ENCODE measurements at regions not wholly inside any gene's neighbourhood (a gene's known extent, or its start where the extent isn't known, plus 50 kb on each side); places are given as distances from the start of the nearest gene placed in this dataset.

DNA sequence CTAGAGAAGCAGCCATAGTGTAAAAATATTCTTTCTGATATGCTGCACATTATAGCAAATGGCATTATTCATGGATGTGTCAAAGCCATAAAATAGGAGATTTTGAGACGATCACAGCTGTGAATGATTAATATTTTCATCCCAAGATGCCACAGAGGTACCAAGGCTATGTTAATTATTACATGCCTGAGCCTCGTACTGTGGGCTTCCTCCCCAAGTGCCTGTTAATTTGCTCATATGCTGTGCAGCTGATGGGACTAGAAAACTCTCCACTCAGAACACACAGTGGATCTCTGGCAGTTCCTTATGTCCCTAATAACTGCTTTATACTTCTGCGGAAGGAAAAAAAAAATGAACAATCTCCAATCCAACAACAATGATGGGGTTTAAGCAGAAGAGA is 184.9 kb upstream of the TSHZ2 start:
- peaks cover 6% of the 10 kb centered on the region for H3K4me1 Mint-ChIP-seq (ENCODE audit: low read depth)
- no peak for DNase-seq
- no peaks in the 10 kb centered on the region for H3K9me3 Mint-ChIP-seq
- H3K27ac Mint-ChIP-seq, result no peak overlapping the region
- peaks cover 2% of the 10 kb centered on the region for H3K27me3 Mint-ChIP-seq (ENCODE audit: low read depth)
- intact Hi-C loops (cut with micrococcal nuclease), result no loop called here
- CTCF ChIA-PET, result no interaction called here
- no peak overlapping the region for H3K4me3 Mint-ChIP-seq
- H3K36me3 Mint-ChIP-seq (ENCODE audit: low read depth), result no peaks in the 10 kb centered on the region

DNA sequence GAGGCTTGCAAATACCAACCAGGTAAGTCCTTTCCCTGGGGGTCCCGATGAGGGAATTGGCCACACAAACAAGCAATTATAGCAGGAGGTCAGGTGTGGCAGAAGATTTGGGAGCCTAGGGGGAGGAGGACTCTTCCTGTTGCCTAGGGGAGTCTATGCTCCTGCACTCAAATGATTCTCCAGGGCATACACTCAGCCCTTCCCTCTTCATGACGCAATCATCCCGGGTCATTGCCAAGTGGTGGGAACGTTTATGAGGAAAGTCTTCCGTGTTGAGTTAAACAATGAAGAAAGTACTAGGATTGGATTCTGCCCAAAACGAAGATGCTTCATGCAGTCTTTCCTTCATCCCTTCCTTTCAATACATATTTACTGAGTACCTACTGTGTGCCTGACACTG is 186.5 kb upstream of the TSHZ2 start:
- no peak for DNase-seq
- intact Hi-C loops (cut with micrococcal nuclease), result no loop called here
- peaks cover 6% of the 10 kb centered on the region for H3K4me1 Mint-ChIP-seq (ENCODE audit: low read depth)
- CTCF ChIA-PET, result no interaction called here
- H3K27me3 Mint-ChIP-seq (ENCODE audit: low read depth), result peaks cover 2% of the 10 kb centered on the region
- H3K4me3 Mint-ChIP-seq, result no peak overlapping the region
- H3K36me3 Mint-ChIP-seq (ENCODE audit: low read depth), result no peaks in the 10 kb centered on the region
- no peak overlapping the region for H3K27ac Mint-ChIP-seq
- H3K9me3 Mint-ChIP-seq, result no peaks in the 10 kb centered on the region

DNA sequence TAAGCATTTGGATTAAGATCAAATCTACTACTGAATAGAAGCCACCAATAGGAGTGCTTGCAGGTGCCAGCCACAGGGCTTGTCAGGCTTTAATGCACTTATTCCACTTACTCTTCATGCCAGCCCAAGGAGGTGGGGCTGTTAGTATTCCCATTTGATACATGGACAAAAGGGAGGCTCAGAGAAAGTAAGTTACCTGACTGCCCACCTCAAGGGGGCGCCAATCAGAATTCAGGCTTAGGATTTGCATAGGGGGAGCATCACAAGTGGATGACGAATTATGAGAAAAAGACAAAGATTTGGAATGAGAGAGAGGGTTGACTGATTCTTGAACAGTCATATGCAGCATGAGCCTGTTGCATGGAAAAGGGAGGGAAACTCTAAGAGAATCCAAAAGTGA is 188.4 kb upstream of the TSHZ2 start:
- peaks cover 6% of the 10 kb centered on the region for H3K4me1 Mint-ChIP-seq (ENCODE audit: low read depth)

DNA sequence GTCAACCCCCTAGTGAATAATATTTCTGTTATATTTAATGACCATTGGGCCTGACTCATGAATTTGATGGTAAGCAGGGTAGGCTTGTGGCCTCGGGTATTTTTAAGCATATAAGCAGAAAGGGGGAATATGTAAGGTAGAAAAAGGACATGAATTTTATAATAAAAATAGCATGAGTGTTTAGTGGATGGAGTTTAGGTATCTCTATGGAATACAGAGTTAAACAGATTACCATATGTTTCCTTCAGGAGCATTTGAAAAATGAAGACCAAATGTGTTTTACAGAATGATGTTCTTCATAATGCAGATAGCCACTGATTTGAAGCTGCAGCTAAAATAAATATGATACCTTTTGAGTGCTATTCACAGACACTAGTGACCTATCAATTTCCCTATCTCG is 191.7 kb upstream of the TSHZ2 start:
- H3K27ac Mint-ChIP-seq, result no peak overlapping the region
- no peak for DNase-seq
- H3K9me3 Mint-ChIP-seq, result no peaks in the 10 kb centered on the region
- no peaks in the 10 kb centered on the region for H3K36me3 Mint-ChIP-seq (ENCODE audit: low read depth)
- intact Hi-C loops (cut with micrococcal nuclease), result no loop called here
- no peak overlapping the region for H3K4me3 Mint-ChIP-seq
- peaks cover 6% of the 10 kb centered on the region for H3K4me1 Mint-ChIP-seq (ENCODE audit: low read depth)
- H3K27me3 Mint-ChIP-seq (ENCODE audit: low read depth), result no peaks in the 10 kb centered on the region
- CTCF ChIA-PET, result no interaction called here

More for the DNA sequence above, 188.4 kb upstream of the TSHZ2 start:
- CTCF ChIA-PET, result no interaction called here
- Mint-ChIP-seq H3K4me3 (no peak overlapping the region), H3K27ac (no peak overlapping the region), H3K27me3 (ENCODE audit: low read depth) (peaks cover 2% of the 10 kb centered on the region), H3K36me3 (ENCODE audit: low read depth) (no peaks in the 10 kb centered on the region), H3K9me3 (no peaks in the 10 kb centered on the region)
- intact Hi-C loops (cut with micrococcal nuclease), result no loop called here
- peak; percentile 52 for DNase-seq

DNA sequence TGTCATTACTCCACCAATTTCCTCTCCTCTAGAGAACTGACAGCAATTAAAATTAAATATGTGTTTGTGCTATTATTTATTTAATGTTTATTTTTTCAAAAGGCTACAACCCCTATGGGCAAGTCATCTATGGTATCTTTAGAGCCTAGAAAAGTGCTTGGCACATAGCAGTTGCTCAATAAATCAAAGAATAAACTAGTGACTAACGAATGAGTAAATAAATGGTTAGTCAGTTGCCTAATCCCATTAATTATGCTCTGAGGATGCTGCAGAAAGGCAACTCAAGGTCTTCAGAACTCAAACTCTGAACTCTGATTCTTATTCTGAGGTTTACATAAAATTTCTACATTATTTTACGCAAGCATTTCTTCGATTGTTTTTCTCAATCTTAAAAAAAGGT is 193.0 kb upstream of the TSHZ2 start:
- H3K27ac Mint-ChIP-seq, result no peak overlapping the region
- no peak overlapping the region for H3K4me3 Mint-ChIP-seq
- no peaks in the 10 kb centered on the region for H3K9me3 Mint-ChIP-seq
- no peak for DNase-seq
- H3K27me3 Mint-ChIP-seq (ENCODE audit: low read depth), result no peaks in the 10 kb centered on the region
- peaks cover 6% of the 10 kb centered on the region for H3K4me1 Mint-ChIP-seq (ENCODE audit: low read depth)
- no peaks in the 10 kb centered on the region for H3K36me3 Mint-ChIP-seq (ENCODE audit: low read depth)
- intact Hi-C loops (cut with micrococcal nuclease), result no loop called here
- CTCF ChIA-PET, result no interaction called here

DNA sequence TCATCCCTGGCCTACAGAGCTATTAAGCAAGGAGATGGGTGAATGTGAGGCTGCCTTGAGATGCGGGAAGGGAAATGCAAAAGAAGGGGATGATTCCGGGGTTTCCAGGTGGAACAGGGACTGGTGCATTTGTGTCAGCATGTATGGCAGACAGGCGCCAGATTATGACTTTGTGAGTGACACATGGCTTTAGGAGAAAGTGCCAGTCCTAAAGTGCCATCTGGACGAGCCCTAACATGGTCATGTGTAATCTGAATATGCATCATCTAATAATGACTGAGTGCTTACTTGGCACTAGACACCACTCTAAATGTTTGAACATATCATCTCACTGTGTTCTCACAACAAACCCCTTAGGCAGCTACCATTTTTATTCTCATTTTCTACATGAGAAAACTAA is 195.0 kb upstream of the TSHZ2 start:
- Mint-ChIP-seq H3K4me1 (ENCODE audit: low read depth) (no peaks in the 10 kb centered on the region), H3K4me3 (no peak overlapping the region), H3K9me3 (no peaks in the 10 kb centered on the region), H3K27me3 (ENCODE audit: low read depth) (no peaks in the 10 kb centered on the region), H3K27ac (no peak overlapping the region), H3K36me3 (ENCODE audit: low read depth) (no peaks in the 10 kb centered on the region)
- no peak for DNase-seq
- intact Hi-C loops (cut with micrococcal nuclease), result no loop called here
- CTCF ChIA-PET, result no interaction called here

DNA sequence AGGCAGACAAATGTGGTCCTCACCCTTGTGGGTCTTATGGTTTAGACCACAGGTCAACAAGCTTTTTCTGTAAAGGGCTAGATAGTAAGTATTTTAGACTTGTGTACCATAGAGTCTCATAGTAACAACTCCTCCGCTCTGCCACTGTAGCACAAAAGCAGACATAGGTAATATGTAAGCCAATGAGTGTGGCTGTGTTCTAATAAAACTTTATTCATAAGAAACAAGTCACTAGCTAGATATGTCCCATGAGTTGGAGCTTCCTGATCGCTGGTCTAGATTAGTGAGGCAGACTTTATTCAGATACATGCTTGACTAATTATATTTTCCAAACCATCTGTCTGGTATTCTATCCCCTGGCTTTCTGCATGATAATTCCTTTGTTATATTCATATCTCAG is 196.4 kb upstream of the TSHZ2 start:
- CTCF ChIA-PET, result no interaction called here
- H3K4me1 Mint-ChIP-seq (ENCODE audit: low read depth), result no peaks in the 10 kb centered on the region
- H3K27me3 Mint-ChIP-seq (ENCODE audit: low read depth), result no peaks in the 10 kb centered on the region
- no peak overlapping the region for H3K4me3 Mint-ChIP-seq
- no peaks in the 10 kb centered on the region for H3K9me3 Mint-ChIP-seq
- DNase-seq, result no peak
- intact Hi-C loops (cut with micrococcal nuclease), result no loop called here
- no peaks in the 10 kb centered on the region for H3K36me3 Mint-ChIP-seq (ENCODE audit: low read depth)
- no peak overlapping the region for H3K27ac Mint-ChIP-seq

DNA sequence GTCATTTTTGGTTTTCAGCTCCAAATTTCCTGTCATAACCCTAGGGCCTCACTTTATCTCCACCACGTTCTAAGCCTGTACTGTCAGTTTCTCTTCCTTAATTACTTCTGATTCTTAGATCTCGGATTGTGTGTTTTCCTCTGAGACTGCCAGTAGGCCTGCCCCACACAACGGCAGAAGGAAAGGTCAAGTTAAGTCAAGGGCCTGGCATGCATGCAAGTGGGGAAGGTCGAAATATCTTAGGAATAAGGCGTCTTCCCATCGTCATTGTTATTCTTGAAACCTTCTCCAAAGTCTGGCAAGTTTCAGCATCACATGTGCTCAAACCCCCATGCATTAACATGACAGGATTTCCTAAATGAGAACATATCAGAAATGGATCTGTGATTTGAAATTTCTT is 203.5 kb upstream of the TSHZ2 start:
- intact Hi-C loops (cut with micrococcal nuclease), result no loop called here
- Mint-ChIP-seq H3K4me1 (ENCODE audit: low read depth) (no peaks in the 10 kb centered on the region), H3K4me3 (no peak overlapping the region), H3K9me3 (no peaks in the 10 kb centered on the region), H3K27ac (no peak overlapping the region), H3K36me3 (ENCODE audit: low read depth) (no peaks in the 10 kb centered on the region), H3K27me3 (ENCODE audit: low read depth) (no peaks in the 10 kb centered on the region)
- CTCF ChIA-PET, result interaction anchor here (0.6 kb wide), 1 partner anchor 283 kb away, joined by 3 read pairs; no protein-coding TSS in a partner anchor
- no peak for DNase-seq

DNA sequence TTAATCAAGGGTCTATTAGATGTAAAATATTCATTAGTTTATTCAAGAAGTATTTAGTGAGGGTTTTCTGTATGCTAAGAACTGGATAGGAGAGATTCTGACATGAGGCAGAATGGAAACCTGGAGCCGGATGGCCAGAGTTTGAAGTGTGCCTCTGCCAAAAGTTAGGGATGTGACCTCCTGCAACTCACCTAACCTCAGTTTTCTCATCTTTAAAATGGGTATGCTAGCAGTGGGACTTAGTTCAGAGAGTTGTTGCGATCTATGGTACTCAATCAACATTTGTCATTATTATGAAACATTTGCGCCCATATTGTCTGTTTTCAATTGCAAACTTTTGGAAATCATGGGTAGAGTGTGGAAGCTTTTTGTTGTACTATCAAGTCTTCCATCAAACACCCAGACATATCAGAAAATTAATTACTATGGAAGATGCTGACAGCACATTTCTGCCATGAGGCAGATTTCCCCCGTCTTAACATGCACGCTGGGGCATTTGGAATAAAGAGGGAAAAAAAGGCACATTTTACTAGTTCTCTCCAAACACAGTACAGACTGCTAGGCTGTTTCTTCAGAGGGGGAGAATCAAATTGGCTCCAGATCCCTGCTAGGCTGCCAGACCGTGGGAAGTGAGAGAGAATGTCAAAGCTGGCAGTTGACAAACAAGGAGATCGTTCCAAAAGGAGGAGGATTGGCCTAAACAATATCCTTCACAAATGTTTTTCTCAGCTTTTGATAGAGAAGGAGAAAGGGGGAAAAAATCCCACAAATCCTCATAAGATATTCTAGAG is 205.3 kb upstream of the TSHZ2 start:
- Mint-ChIP-seq H3K4me3 (no peak overlapping the region), H3K9me3 (no peaks in the 10 kb centered on the region), H3K27me3 (ENCODE audit: low read depth) (no peaks in the 10 kb centered on the region), H3K4me1 (ENCODE audit: low read depth) (peaks cover 1% of the 10 kb centered on the region), H3K27ac (no peak overlapping the region), H3K36me3 (ENCODE audit: low read depth) (no peaks in the 10 kb centered on the region)
- CTCF ChIA-PET, result no interaction called here
- intact Hi-C loops (cut with micrococcal nuclease), result no loop called here
- no peak for DNase-seq

DNA sequence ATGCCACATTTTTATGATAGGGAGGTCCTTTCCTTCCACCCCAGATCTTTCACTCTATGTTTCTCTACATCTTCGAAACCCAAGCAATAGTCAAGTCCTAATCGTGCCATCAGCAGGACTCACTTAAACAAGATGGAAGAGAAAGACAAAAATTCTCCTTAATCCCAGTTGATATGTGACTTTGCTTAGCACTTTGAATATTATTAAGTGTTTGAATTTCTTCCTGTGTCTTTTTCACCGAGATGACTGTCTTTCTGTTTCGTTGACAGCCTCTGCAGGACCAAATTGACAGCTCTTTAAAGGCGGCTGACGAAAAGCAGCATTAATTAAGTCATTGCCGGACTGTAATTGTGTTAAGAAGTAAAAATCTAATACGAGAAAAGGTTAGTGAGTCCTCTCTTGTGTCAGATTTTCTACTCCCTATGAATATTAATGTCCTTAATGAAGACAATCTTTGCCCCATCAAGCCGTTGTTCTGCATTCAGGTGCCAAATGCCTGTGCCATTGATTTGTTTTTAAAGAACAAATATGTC is 208.8 kb upstream of the TSHZ2 start:
- H3K4me1 Mint-ChIP-seq (ENCODE audit: low read depth), result peaks cover 7% of the 10 kb centered on the region
- H3K9me3 Mint-ChIP-seq, result peaks cover 2% of the 10 kb centered on the region
- no peak overlapping the region for H3K4me3 Mint-ChIP-seq
- no peaks in the 10 kb centered on the region for H3K27me3 Mint-ChIP-seq (ENCODE audit: low read depth)
- CTCF ChIA-PET, result no interaction called here
- no peak for DNase-seq
- intact Hi-C loops (cut with micrococcal nuclease), result no loop called here
- no peak overlapping the region for H3K27ac Mint-ChIP-seq
- no peaks in the 10 kb centered on the region for H3K36me3 Mint-ChIP-seq (ENCODE audit: low read depth)

DNA sequence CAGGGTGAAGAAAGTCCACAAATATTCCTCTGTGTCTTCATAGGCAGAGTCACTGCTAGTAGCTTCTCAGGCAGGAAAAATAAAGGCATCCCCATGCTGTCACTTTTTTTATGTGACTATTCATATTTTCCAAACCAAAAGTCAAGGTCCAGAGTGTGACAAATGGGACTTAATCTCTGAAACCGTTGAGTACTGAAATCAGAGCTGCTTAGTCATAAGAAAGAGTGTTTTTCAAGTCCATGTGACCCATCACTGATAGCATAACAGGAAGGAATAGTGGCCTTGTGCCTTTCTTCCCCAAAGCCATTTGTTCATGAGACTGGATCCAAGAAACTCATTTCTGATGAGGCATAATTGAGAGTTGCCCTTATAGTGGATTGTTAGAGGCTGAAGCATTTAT is 210.3 kb upstream of the TSHZ2 start:
- H3K4me3 Mint-ChIP-seq, result no peak overlapping the region
- intact Hi-C loops (cut with micrococcal nuclease), result no loop called here

DNA sequence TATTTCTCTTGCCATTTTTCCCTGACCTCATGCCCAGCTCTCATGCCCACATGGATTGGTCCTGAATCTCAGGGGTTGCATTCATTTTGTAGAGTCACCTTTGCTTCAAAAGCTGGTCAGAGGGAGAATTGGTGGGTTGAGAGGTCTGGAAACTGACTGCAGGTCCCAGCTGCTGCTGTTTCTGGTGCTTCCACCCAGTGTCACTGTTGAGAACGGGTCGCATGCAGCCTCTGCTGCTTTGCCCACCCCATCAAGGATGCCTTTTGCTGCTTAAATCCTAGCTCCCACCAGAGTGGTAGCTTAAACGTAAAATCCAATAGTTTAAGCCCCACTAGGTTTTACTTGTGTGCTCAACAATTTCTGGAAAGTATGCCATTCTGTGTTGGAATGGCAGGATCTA is 211.4 kb upstream of the TSHZ2 start:
- CTCF ChIA-PET, result no interaction called here
- Mint-ChIP-seq H3K27ac (no peak overlapping the region), H3K4me1 (ENCODE audit: low read depth) (peaks cover 7% of the 10 kb centered on the region), H3K27me3 (ENCODE audit: low read depth) (no peaks in the 10 kb centered on the region), H3K4me3 (no peak overlapping the region), H3K9me3 (peaks cover 2% of the 10 kb centered on the region), H3K36me3 (ENCODE audit: low read depth) (no peaks in the 10 kb centered on the region)
- intact Hi-C loops (cut with micrococcal nuclease), result no loop called here
- no peak for DNase-seq

More for the DNA sequence above, 210.3 kb upstream of the TSHZ2 start:
- CTCF ChIA-PET, result no interaction called here
- DNase-seq, result no peak
- H3K9me3 Mint-ChIP-seq, result peaks cover 2% of the 10 kb centered on the region
- H3K4me1 Mint-ChIP-seq (ENCODE audit: low read depth), result peaks cover 7% of the 10 kb centered on the region
- H3K27ac Mint-ChIP-seq, result no peak overlapping the region
- H3K36me3 Mint-ChIP-seq (ENCODE audit: low read depth), result no peaks in the 10 kb centered on the region
- no peaks in the 10 kb centered on the region for H3K27me3 Mint-ChIP-seq (ENCODE audit: low read depth)

DNA sequence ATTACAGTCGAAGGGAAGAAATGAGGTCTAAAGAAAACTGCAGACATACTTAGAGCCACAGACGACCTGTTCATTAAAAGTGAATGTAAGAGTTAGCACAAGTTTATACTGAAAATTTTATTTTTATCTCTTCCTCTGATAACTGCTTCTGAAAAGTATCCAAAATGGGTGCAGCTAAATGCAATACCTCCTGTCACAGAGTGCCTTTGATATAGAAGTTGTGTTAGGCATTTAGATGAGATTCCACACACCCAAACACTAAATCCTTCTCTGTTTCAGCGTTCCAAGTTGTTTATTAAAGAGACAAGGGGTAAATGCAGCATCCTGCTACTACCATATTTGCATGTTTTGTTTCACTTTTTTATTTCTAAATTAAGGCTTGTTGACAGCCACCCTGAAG is 214.7 kb upstream of the TSHZ2 start:
- Mint-ChIP-seq H3K4me3 (no peak overlapping the region), H3K36me3 (ENCODE audit: low read depth) (no peaks in the 10 kb centered on the region), H3K27ac (no peak overlapping the region), H3K9me3 (peaks cover 2% of the 10 kb centered on the region), H3K4me1 (ENCODE audit: low read depth) (peaks cover 7% of the 10 kb centered on the region), H3K27me3 (ENCODE audit: low read depth) (no peaks in the 10 kb centered on the region)
- DNase-seq, result no peak
- intact Hi-C loops (cut with micrococcal nuclease), result no loop called here
- CTCF ChIA-PET, result no interaction called here
